ENCODE measurements at regions not wholly inside any gene's neighbourhood (a gene's known extent, or its start where the extent isn't known, plus 50 kb on each side); places are given as distances from the start of the nearest gene placed in this dataset.
A peak's percentile ranks its signal among the peaks of the same experiment; 100 is the strongest.
"Not testable (repeated sequence)": the region's sequence is repeated elsewhere in the genome, so short reads cannot be mapped to it uniquely, and the experiment has no call there.

DNA sequence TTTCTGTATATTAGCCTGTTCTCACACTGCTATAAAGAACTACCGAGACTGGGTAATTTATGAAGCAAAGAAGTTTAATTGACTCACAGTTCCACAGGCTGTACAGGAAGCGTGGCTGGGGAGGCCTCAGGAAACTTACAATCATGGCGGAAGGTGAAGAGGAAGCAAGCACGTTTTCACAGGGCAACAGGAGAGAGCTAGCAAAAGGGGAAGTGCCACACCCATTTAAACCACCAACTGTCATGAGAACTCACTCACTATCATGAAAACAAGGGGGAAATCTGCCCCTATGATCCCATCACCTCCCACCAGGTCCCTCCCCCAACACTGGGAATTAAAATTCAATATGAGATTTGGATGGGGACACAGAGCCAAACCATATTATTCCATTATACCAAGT, 358.6 kb downstream of the OTUD1 start:
- in situ Hi-C loops (cut with MboI); H3K9ac ChIP-seq (ENCODE audit: control insufficient read depth, insufficient read depth, low read length); ATAC-seq; H4K20me1 ChIP-seq (ENCODE audit: control insufficient read depth, insufficient read depth); H3K4me3 ChIP-seq; H3K36me3 ChIP-seq (ENCODE audit: control insufficient read depth in 2 of 2, insufficient read depth in 2 of 2, low read length in 1 of 2); DNase-seq (ENCODE audit: low read depth, low spot score); H3K27me3 ChIP-seq (replicated peaks in 1 of 2; ENCODE audit: control insufficient read depth in 2 of 2, insufficient read depth in 2 of 2, low read length in 1 of 2); H3K4me2 ChIP-seq (ENCODE audit: control insufficient read depth, insufficient read depth); CTCF ChIA-PET; SMC1A ChIA-PET (ENCODE audit: uncharacterized antibody, unreplicated experiment); BruUV-seq (replicated peaks); intact Hi-C loops (cut with micrococcal nuclease; ENCODE audit: unreplicated experiment); H3K4me1 ChIP-seq (ENCODE audit: control insufficient read depth, insufficient read depth, low read length); H3K27ac ChIP-seq (ENCODE audit: control insufficient read depth, insufficient read depth); H2AFZ ChIP-seq (ENCODE audit: control insufficient read depth, low read depth, low read length); FAIRE-seq; H3K79me2 ChIP-seq (ENCODE audit: control insufficient read depth, insufficient read depth, low read length); POLR2A ChIA-PET; RAD21 ChIA-PET (ENCODE audit: unreplicated experiment); H3K9me3 ChIP-seq (replicated peaks; ENCODE audit: control insufficient read depth, insufficient read depth, low read length): not testable (repeated sequence)
- TF ChIP-seq SPI1 (IDR thresholded peaks at IDR 0.05; ENCODE audit: borderline replicate concordance, insufficient read depth, low read depth, low read length), result peak; percentile 43; the same call in 1 of the 2 replicates
- 0% methylated on average over 4 of the region's 4 CpGs for WGBS (ENCODE audit: insufficient coverage, insufficient replicate concordance, low lambda C conversion rate, missing lambda C conversion rate)

DNA sequence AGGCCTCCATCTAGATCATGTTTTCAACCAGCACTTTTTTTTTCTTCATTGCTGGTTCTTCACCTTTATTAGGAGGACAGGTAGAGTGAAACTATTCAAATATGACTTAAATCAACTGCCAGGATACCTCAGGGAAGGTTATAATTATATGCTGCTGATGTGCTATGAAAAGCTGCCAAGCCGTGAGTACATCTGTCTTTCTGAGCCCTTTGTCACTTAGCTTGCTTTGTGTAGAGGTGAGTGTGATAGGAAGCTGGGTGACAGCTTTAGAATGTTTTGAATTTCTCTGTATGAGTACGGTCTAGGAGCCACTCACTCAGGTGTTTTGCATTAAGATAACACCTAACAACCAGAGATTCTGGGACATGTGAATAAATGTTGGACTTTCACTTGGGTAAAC, 365.2 kb downstream of the OTUD1 start:
- ATAC-seq (no peak), DNase-seq (ENCODE audit: low read depth, low spot score) (no peak), FAIRE-seq (no peak)
- CTCF ChIA-PET, result no interaction called here
- Histone ChIP-seq H3K79me2 (ENCODE audit: control insufficient read depth, insufficient read depth, low read length) (no peaks in the 10 kb centered on the region), H3K4me2 (ENCODE audit: control insufficient read depth, insufficient read depth) (no peak overlapping the region), H3K27me3 (replicated peaks in 1 of 2; ENCODE audit: control insufficient read depth in 2 of 2, insufficient read depth in 2 of 2, low read length in 1 of 2) (no peaks in the 10 kb centered on the region), H3K27ac (ENCODE audit: control insufficient read depth, insufficient read depth) (no peak overlapping the region), H3K4me3 (no peak overlapping the region), H3K9ac (ENCODE audit: control insufficient read depth, insufficient read depth, low read length) (no peak overlapping the region), H3K36me3 (ENCODE audit: control insufficient read depth in 2 of 2, insufficient read depth in 2 of 2, low read length in 1 of 2) (no peaks in the 10 kb centered on the region), H3K9me3 (replicated peaks; ENCODE audit: control insufficient read depth, insufficient read depth, low read length) (no peaks in the 10 kb centered on the region; the same call in 2 of the 3 replicates), H4K20me1 (ENCODE audit: control insufficient read depth, insufficient read depth) (no peaks in the 10 kb centered on the region), H2AFZ (ENCODE audit: control insufficient read depth, low read depth, low read length) (no peak overlapping the region), H3K4me1 (ENCODE audit: control insufficient read depth, insufficient read depth, low read length) (no peaks in the 10 kb centered on the region)
- SMC1A ChIA-PET (ENCODE audit: uncharacterized antibody, unreplicated experiment), result interaction anchor here (0.5 kb wide), 1 partner anchor 245 kb away, joined by 5 read pairs; no protein-coding TSS in a partner anchor
- in situ Hi-C loops (cut with MboI), result no loop called here
- intact Hi-C loops (cut with micrococcal nuclease; ENCODE audit: unreplicated experiment), result no loop called here
- RAD21 ChIA-PET (ENCODE audit: unreplicated experiment), result no interaction called here
- no TSS peak for BruUV-seq (replicated peaks)
- POLR2A ChIA-PET, result no interaction called here
- WGBS (ENCODE audit: insufficient coverage, insufficient replicate concordance, low lambda C conversion rate, missing lambda C conversion rate), result 5% methylated on average over 2 of the region's 2 CpGs
- TF ChIP-seq EP300 (IDR thresholded peaks at IDR 0.05; ENCODE audit: borderline replicate concordance in 1 of 2, control insufficient read depth in 1 of 2, low read depth in 2 of 2, low read length in 2 of 2), result no peak
- no peak for TF ChIP-seq RFX5 (IDR thresholded peaks at IDR 0.05; ENCODE audit: low read depth, low read length)
- TF ChIP-seq FOS (IDR thresholded peaks at IDR 0.05; ENCODE audit: borderline replicate concordance, extremely low read depth, insufficient read length), result no peak
- TF ChIP-seq, protein P1, sequence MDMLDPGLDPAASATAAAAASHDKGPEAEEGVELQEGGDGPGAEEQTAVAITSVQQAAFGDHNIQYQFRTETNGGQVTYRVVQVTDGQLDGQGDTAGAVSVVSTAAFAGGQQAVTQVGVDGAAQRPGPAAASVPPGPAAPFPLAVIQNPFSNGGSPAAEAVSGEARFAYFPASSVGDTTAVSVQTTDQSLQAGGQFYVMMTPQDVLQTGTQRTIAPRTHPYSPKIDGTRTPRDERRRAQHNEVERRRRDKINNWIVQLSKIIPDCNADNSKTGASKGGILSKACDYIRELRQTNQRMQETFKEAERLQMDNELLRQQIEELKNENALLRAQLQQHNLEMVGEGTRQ (IDR thresholded peaks at IDR 0.05; ENCODE audit: borderline replicate concordance, low read depth, low read length), result no peak
- TF ChIP-seq, protein P2, sequence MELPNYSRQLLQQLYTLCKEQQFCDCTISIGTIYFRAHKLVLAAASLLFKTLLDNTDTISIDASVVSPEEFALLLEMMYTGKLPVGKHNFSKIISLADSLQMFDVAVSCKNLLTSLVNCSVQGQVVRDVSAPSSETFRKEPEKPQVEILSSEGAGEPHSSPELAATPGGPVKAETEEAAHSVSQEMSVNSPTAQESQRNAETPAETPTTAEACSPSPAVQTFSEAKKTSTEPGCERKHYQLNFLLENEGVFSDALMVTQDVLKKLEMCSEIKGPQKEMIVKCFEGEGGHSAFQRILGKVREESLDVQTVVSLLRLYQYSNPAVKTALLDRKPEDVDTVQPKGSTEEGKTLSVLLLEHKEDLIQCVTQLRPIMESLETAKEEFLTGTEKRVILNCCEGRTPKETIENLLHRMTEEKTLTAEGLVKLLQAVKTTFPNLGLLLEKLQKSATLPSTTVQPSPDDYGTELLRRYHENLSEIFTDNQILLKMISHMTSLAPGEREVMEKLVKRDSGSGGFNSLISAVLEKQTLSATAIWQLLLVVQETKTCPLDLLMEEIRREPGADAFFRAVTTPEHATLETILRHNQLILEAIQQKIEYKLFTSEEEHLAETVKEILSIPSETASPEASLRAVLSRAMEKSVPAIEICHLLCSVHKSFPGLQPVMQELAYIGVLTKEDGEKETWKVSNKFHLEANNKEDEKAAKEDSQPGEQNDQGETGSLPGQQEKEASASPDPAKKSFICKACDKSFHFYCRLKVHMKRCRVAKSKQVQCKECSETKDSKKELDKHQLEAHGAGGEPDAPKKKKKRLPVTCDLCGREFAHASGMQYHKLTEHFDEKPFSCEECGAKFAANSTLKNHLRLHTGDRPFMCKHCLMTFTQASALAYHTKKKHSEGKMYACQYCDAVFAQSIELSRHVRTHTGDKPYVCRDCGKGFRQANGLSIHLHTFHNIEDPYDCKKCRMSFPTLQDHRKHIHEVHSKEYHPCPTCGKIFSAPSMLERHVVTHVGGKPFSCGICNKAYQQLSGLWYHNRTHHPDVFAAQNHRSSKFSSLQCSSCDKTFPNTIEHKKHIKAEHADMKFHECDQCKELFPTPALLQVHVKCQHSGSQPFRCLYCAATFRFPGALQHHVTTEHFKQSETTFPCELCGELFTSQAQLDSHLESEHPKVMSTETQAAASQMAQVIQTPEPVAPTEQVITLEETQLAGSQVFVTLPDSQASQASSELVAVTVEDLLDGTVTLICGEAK (IDR thresholded peaks at IDR 0.05; ENCODE audit: borderline replicate concordance), result no peak
- TF ChIP-seq, protein P3, sequence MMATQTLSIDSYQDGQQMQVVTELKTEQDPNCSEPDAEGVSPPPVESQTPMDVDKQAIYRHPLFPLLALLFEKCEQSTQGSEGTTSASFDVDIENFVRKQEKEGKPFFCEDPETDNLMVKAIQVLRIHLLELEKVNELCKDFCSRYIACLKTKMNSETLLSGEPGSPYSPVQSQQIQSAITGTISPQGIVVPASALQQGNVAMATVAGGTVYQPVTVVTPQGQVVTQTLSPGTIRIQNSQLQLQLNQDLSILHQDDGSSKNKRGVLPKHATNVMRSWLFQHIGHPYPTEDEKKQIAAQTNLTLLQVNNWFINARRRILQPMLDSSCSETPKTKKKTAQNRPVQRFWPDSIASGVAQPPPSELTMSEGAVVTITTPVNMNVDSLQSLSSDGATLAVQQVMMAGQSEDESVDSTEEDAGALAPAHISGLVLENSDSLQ (IDR thresholded peaks at IDR 0.05), result no peak
- no peak for TF ChIP-seq ETV6 (conservative IDR thresholded peaks at IDR 0.05 in 1 of 2, IDR thresholded peaks at IDR 0.05 in 1 of 2; ENCODE audit: borderline replicate concordance in 1 of 2, low read depth in 1 of 2)
- TF ChIP-seq TCF7 (IDR thresholded peaks at IDR 0.05; ENCODE audit: borderline replicate concordance), result no peak

Measured in GM12878 (cell line).